ENCODE measurements at regions not wholly inside any gene's neighbourhood (a gene's known extent, or its start where the extent isn't known, plus 50 kb on each side); places are given as distances from the start of the nearest gene placed in this dataset.

DNA sequence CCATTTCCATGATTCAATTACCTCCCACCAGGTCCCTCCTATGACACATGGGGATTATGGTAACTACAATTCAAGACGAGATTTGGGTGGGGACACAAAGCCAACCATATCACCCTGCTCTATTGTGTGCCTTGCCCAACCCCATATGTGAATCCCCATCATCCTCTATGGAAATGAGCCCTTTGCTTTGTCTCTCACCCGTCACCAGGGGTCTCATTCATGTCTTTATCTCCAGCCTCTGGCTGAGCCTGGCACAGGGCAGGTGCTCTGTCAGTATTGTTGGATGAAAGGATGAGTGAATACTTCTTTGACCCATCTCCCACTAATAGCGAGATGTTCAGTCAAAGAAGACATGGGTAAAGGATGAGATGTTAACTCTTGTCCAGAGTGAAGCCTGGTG is 116.6 kb upstream of the LGALSL start:
- TF ChIP-seq ELF1 (IDR thresholded peaks at IDR 0.05) (no peak), POLR2AphosphoS5 (IDR thresholded peaks at IDR 0.05; ENCODE audit: low read depth, low read length) (no peak), MXI1 (IDR thresholded peaks at IDR 0.05; ENCODE audit: low read depth, low read length) (no peak), NFIC (IDR thresholded peaks at IDR 0.05; ENCODE audit: borderline replicate concordance) (no peak), FOXJ3 (CRISPR knock-in tag; IDR thresholded peaks at IDR 0.05) (no peak), TAF1 (IDR thresholded peaks at IDR 0.05; ENCODE audit: borderline replicate concordance, low read depth, low read length) (no peak), SIN3A (IDR thresholded peaks at IDR 0.05; ENCODE audit: borderline replicate concordance, low read depth, low read length) (no peak)
- TF ChIP-seq, protein P1, sequence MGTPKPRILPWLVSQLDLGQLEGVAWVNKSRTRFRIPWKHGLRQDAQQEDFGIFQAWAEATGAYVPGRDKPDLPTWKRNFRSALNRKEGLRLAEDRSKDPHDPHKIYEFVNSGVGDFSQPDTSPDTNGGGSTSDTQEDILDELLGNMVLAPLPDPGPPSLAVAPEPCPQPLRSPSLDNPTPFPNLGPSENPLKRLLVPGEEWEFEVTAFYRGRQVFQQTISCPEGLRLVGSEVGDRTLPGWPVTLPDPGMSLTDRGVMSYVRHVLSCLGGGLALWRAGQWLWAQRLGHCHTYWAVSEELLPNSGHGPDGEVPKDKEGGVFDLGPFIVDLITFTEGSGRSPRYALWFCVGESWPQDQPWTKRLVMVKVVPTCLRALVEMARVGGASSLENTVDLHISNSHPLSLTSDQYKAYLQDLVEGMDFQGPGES (IDR thresholded peaks at IDR 0.05; ENCODE audit: low read depth, low read length), result no peak
- TF ChIP-seq, protein P2, sequence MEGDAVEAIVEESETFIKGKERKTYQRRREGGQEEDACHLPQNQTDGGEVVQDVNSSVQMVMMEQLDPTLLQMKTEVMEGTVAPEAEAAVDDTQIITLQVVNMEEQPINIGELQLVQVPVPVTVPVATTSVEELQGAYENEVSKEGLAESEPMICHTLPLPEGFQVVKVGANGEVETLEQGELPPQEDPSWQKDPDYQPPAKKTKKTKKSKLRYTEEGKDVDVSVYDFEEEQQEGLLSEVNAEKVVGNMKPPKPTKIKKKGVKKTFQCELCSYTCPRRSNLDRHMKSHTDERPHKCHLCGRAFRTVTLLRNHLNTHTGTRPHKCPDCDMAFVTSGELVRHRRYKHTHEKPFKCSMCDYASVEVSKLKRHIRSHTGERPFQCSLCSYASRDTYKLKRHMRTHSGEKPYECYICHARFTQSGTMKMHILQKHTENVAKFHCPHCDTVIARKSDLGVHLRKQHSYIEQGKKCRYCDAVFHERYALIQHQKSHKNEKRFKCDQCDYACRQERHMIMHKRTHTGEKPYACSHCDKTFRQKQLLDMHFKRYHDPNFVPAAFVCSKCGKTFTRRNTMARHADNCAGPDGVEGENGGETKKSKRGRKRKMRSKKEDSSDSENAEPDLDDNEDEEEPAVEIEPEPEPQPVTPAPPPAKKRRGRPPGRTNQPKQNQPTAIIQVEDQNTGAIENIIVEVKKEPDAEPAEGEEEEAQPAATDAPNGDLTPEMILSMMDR (IDR thresholded peaks at IDR 0.05), result no peak

Measured in SK-N-SH (cell line).